Gastrocnemius medialis (tissue), 4 donors: ENCODE measurements at regions not wholly inside any gene's neighbourhood (a gene's known extent, or its start where the extent isn't known, plus 50 kb on each side); places are given as distances from the start of the nearest gene placed in this dataset.

ENCODE experiments used
- ATAC-seq, 2 donors: fragments of 150-250 bp; one replicate each; pipeline ENCODE4 v1.9.1; 2016
- DNase-seq, 2 donors: peaks; one replicate each; pipeline ENCODE4 v3.0.0-alpha.2; 2019
- H3K27ac ChIP-seq, 4 donors: fragments of 200-600 bp; sonication (generic); 1 replicate in 1 of 4; 2 replicates in 3 of 4; pipeline ENCODE4 v1.5.1; 2016 to 2018; ENCODE audit warnings: mild to moderate bottlenecking in 2 of 4, moderate library complexity in 1 of 4
- H3K27me3 ChIP-seq, 3 donors: fragments of 200-600 bp; sonication (generic) in 2 of 3; 1 replicate in 1 of 3; 2 replicates in 2 of 3; pipeline versions ENCODE4 v1.5.1 to v1.6.0; 2016 to 2019; ENCODE audit warnings: mild to moderate bottlenecking in 1 of 3, moderate library complexity in 1 of 3
- H3K36me3 ChIP-seq, 2 donors: fragments of 200-600 bp; sonication (generic) in 1 of 2; one replicate each; pipeline ENCODE4 v1.5.1; 2017 to 2018
- H3K4me1 ChIP-seq, 2 donors: fragments of 200-600 bp; sonication (generic) in 1 of 2; one replicate each; pipeline ENCODE4 v1.5.1; 2016 to 2017; ENCODE audit warnings: mild to moderate bottlenecking in 2 of 2
- H3K4me3 ChIP-seq, 4 donors: fragments of 200-600 bp; sonication (generic) in 3 of 4; 1 replicate in 1 of 4; 2 replicates in 3 of 4; pipeline ENCODE4 v1.5.1; 2016 to 2019; ENCODE audit warnings: mild to moderate bottlenecking in 2 of 4
- H3K9me3 ChIP-seq, 3 donors: fragments of 200-600 bp; sonication (generic) in 2 of 3; 1 replicate in 1 of 3; 2 replicates in 2 of 3; pipeline ENCODE4 v1.5.1; 2016 to 2019
- CTCF ChIP-seq, 5 experiments: fragments of 450-650 bp in 3 of 5; fragments of 200-600 bp in 2 of 5; sonication (generic) in 2 of 5; IDR thresholded peaks in 4 of 5; conservative IDR thresholded peaks in 1 of 5; 1 replicate in 4 of 5; 2 replicates in 1 of 5; pipeline ENCODE4 v1.5.1; 2016 to 2019; ENCODE audit warnings: antibody characterized with exemption in 5 of 5, mild to moderate bottlenecking in 3 of 5, moderate library complexity in 3 of 5
- POLR2A ChIP-seq, 2 donors: fragments of 450-650 bp; IDR thresholded peaks; one replicate each; pipeline ENCODE4 v1.6.1; 2017; ENCODE audit warnings: antibody characterized with exemption in 2 of 2, mild to moderate bottlenecking in 2 of 2, moderate library complexity in 2 of 2
- in situ Hi-C, 4 donors: fragments of 200-750 bp; cut with MboI; loops; one replicate each; pipeline versions ENCODE4 v1.15.0 to v1.8.0; 2017; ENCODE audit warnings: low sequenced_read_pairs in 4 of 4
- intact Hi-C: fragments of 100-400 bp; cut with DNase I; formaldehyde crosslinking; loops from one replicate; pipeline ENCODE4 v1.15.1; 2023; ENCODE audit warnings: low total_unique reads

- ATAC-seq, result no peak
- no peaks in the 10 kb centered on the region for H3K4me1 ChIP-seq
- intact Hi-C loops, result no loop called here
- H3K9me3 ChIP-seq, result no peaks in the 10 kb centered on the region
- no peak overlapping the region for H3K4me3 ChIP-seq
- no peak for DNase-seq
- in situ Hi-C loops, result no loop called here
- H3K36me3 ChIP-seq, result no peaks in the 10 kb centered on the region
- no peak overlapping the region for H3K27ac ChIP-seq
- TF ChIP-seq POLR2A (IDR thresholded peaks at IDR 0.05) (no peak), CTCF (IDR thresholded peaks at IDR 0.05 in 4 of 5, conservative IDR thresholded peaks at IDR 0.05 in 1 of 5) (no peak)
- no peaks in the 10 kb centered on the region for H3K27me3 ChIP-seq
These were observed 380.7 kb downstream of the PLOD2 start for GRCh38 chr3:145780301-145780700.

DNA sequence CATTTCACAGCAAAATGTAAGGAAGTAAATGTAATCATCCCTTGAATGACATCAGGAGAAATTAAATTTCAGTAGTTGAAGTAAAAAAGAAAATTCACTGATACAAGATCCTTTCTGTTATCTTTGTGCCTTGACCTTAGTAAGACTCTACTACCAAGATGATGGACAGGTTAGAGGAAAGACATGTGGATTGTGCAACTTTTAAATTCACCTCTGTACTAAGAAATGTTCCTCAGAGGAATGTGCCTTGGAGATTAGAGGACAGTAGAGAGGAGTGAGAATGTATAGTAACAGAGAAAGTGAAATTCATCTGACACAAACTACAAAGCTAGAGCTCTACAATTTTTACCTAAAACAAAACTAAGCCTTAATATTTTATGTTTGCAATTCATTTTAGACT is 375.3 kb downstream of the PLOD2 start:
- Histone ChIP-seq H3K27me3 (no peaks in the 10 kb centered on the region), H3K4me1 (no peaks in the 10 kb centered on the region), H3K4me3 (no peak overlapping the region), H3K9me3 (no peaks in the 10 kb centered on the region), H3K36me3 (no peaks in the 10 kb centered on the region), H3K27ac (no peak overlapping the region)
- intact Hi-C loops (no loop called here), in situ Hi-C loops (no loop called here)
- ATAC-seq (no peak), DNase-seq (no peak)
- TF ChIP-seq CTCF (IDR thresholded peaks at IDR 0.05 in 4 of 5, conservative IDR thresholded peaks at IDR 0.05 in 1 of 5) (no peak), POLR2A (IDR thresholded peaks at IDR 0.05) (no peak)

GRCh38 chr3:145798007-145798406 is 363.0 kb downstream of the PLOD2 start:
- Histone ChIP-seq H3K27ac (no peak overlapping the region), H3K9me3 (no peaks in the 10 kb centered on the region), H3K36me3 (no peaks in the 10 kb centered on the region), H3K27me3 (no peaks in the 10 kb centered on the region), H3K4me3 (no peak overlapping the region), H3K4me1 (no peaks in the 10 kb centered on the region)
- intact Hi-C loops (no loop called here), in situ Hi-C loops (no loop called here)
- DNase-seq (no peak), ATAC-seq (no peak)
- no peak for TF ChIP-seq POLR2A (IDR thresholded peaks at IDR 0.05)
- no peak for TF ChIP-seq CTCF (IDR thresholded peaks at IDR 0.05 in 4 of 5, conservative IDR thresholded peaks at IDR 0.05 in 1 of 5)

DNA sequence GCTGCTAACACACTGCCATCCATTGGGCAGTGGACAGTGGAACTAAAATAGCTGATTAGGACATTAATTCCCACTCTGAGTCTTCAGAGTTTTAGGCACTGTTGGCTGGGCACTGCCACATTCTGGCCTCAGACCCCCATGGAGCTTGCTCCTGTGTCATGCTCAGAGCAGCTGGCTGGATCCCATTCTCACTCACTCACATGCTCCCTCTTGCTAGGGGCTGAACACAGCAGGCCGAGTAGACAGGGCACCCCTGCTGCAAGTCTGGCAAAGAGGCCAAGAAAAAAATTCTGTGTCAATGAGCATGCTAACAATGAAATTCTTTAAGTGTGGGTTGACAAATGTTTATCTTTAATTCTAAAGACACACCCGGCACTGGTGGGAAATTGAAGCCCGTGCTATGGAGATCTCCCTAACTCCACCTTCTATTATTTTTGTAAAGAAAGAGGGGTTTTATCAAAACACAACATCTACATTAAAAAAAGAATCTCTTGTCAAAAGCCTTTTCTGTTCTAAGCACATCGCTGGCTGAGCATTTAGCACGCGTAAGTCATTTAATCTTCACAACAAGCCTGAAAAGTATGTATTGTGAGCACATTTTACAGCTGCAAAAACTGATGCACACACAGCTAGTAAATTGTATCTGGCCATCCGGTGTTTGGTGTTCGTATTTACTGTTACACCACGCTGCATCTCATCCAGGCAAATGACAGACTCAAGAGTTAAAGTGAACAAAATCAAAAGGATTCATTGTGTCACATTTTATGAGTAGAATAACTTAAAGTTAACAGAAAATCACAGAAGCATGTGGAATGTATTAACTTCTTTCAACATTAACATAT is 362.1 kb downstream of the PLOD2 start:
- no peak for DNase-seq
- ATAC-seq, result no peak
- Histone ChIP-seq H3K4me3 (no peak overlapping the region), H3K27ac (no peak overlapping the region), H3K4me1 (no peaks in the 10 kb centered on the region), H3K27me3 (no peaks in the 10 kb centered on the region), H3K9me3 (no peaks in the 10 kb centered on the region), H3K36me3 (no peaks in the 10 kb centered on the region)
- TF ChIP-seq CTCF (IDR thresholded peaks at IDR 0.05 in 4 of 5, conservative IDR thresholded peaks at IDR 0.05 in 1 of 5), result no peak
- TF ChIP-seq POLR2A (IDR thresholded peaks at IDR 0.05), result no peak
- in situ Hi-C loops (no loop called here), intact Hi-C loops (no loop called here)

DNA sequence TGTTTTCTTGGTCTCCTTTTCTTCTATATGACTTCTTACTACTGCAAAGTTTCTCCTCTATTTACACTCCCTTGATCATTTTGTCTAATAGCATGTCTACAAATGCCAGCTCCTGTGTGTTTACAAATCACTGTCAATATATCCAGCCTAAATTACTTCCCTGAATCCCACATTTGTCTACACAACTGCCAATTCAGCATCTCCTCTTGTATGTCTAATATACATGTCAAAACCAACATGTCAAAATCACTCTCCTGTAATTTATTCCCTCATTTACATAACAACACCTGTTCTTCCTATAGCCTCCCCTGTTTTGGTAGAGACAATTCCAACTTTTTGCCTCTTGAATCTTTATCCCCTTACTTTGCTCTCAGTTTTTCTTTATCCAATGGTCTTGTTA is 359.3 kb downstream of the PLOD2 start:
- H3K9me3 ChIP-seq, result no peaks in the 10 kb centered on the region
- DNase-seq (no peak), ATAC-seq (no peak)
- H3K4me3 ChIP-seq, result no peak overlapping the region
- in situ Hi-C loops (no loop called here), intact Hi-C loops (no loop called here)
- no peak overlapping the region for H3K27ac ChIP-seq
- TF ChIP-seq CTCF (IDR thresholded peaks at IDR 0.05 in 4 of 5, conservative IDR thresholded peaks at IDR 0.05 in 1 of 5), result no peak
- H3K27me3 ChIP-seq, result no peaks in the 10 kb centered on the region
- H3K36me3 ChIP-seq, result no peaks in the 10 kb centered on the region
- H3K4me1 ChIP-seq, result no peaks in the 10 kb centered on the region
